ENCODE measurements at regions not wholly inside any gene's neighbourhood (a gene's known extent, or its start where the extent isn't known, plus 50 kb on each side); places are given as distances from the start of the nearest gene placed in this dataset.

DNA sequence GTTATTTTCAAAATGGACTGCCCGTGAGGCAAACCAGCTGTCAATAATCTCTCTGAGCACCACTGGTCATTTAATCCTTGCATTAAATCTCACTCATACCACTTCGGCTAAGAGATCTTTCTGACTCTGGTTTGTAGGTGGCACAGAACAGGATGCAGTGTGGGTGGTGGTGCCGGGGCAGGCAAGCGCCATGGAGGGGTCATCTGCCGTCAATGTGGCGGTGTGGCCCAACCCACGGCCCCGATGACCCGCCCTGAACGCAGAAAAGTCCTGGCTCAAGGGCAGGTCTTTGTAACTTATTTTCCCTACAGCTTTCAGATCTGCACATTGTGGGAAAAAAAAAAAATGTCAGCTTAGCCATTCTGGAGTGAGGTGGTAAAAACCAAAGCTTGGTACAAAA, 73.2 kb upstream of the MGMT start:
- H3K36me3 Mint-ChIP-seq (ENCODE audit: insufficient read depth), result no peaks in the 10 kb centered on the region
- H3K9me3 Mint-ChIP-seq, result no peaks in the 10 kb centered on the region
- no peaks in the 10 kb centered on the region for H3K4me1 Mint-ChIP-seq (ENCODE audit: low read depth)
- DNase-seq (no peak), ATAC-seq (no peak)
- H3K27me3 Mint-ChIP-seq (ENCODE audit: low read depth), result peaks cover 4% of the 10 kb centered on the region
- H3K4me3 Mint-ChIP-seq, result no peak overlapping the region

DNA sequence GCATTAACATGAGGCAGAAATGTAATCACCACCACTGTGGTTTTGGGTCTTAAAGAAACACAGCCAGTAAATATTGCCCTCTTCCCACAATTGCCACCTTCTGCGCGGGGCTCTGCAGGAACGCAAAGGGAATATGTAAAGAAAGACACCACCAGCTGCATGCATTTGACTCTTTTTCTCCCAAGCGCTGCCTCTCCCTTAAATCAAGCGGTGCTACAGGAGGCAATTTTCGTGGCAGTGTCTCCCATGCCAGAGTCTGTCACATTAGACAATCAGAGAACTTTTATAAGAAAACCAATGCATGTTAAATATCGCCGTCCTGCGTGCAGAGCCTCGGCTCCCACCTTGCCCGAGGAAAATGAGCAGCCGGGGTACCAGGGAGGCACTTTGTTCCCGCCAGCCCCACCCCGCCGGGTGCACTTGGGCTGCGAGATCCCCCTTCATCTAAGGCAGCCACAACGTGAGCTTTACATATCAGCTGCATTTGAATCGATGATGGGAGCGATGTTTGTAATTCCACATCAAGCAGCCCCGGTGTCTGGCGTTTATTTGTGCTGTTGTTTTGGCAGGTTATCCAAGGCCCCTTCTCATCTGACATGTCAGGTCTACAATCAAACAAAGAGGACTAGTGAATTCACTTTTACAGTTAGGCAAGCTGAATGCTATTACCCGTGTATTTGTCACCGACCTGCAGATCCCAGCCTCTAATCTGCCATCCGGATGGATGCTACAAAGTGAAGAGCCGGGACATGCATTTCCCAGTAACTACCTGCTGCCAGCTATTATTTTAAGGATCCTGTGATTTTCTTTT, 72.3 kb upstream of the MGMT start:
- H3K36me3 Mint-ChIP-seq (ENCODE audit: insufficient read depth), result no peaks in the 10 kb centered on the region
- DNase-seq (no peak), ATAC-seq (no peak)
- H3K4me1 Mint-ChIP-seq (ENCODE audit: low read depth), result no peaks in the 10 kb centered on the region
- no peak overlapping the region for H3K4me3 Mint-ChIP-seq
- H3K27me3 Mint-ChIP-seq (ENCODE audit: low read depth), result peaks cover 4% of the 10 kb centered on the region
- H3K9me3 Mint-ChIP-seq, result no peaks in the 10 kb centered on the region

DNA sequence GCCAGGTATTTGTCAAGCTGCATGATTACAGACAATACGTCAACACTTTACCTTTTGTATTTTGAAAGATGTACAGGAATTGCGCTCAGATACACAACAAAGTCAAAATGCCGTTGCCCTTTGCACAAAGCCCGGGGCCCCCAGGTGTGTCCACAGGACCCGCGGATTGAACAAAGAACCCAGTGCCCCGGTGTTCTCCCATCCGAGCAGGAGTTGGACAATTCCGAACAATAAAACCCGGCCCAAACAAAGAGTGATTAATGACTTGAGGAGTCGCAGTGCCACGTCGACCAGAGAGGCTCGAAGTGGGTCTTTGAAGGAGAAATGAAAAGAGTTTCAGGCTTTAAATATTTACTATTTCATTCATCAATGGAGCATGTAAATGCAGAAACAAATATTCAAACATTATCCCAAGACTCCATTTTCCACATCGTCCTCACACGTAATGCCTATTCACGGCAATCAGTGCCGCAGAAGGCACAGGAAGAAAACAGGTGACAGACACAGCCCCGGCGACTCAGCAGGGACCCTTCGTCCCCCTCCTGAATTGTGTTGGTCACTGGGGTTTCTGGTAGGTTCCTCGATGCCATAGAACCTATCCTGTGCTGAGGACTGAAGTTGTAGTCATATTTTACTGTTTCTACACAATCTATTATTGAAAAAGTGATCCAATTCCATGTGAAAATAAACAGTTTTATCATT, 70.9 kb upstream of the MGMT start:
- Mint-ChIP-seq H3K27me3 (ENCODE audit: low read depth) (no peaks in the 10 kb centered on the region), H3K4me3 (no peak overlapping the region), H3K36me3 (ENCODE audit: insufficient read depth) (no peaks in the 10 kb centered on the region), H3K4me1 (ENCODE audit: low read depth) (no peaks in the 10 kb centered on the region), H3K9me3 (no peaks in the 10 kb centered on the region)
- DNase-seq, result no peak
- ATAC-seq, result no peak

DNA sequence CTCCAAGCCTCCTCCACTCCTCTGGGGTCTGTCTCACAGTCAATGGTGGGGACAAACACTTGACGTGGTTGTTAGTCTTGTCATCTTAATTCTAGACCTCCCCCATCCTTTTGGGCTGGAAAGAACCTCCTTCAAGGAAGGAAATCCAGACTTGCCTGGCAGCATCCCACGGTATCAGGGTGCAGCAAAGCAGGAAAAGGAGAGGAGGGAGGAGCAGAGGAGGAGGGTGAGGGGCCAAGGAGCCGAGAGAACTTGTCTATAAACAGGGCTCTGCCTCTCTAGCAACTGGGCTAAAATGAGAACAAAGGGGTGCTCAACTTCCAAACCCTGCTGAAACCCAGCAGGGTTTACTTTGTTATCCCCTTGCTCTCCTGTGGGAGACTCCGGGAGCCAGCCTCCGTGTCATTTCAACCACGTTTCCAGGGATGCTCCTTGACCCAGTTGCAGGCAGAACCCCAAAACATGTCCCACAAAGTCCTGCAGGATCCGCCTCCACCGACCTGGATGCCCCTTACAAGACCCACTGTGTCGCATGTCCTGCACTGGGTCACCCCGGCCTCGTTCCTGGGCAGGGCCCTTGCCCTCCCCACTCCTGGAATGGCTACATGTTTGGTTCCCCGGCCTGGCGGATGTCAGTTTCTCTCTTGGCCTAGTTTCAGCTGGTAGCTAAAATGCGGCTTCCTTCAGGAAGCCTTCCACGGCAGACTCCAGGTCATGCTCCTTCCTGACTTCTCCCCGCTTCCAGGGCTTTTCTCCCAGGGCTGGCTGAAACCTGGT, 69.7 kb upstream of the MGMT start:
- H3K36me3 Mint-ChIP-seq (ENCODE audit: insufficient read depth), result no peaks in the 10 kb centered on the region
- H3K4me3 Mint-ChIP-seq, result no peak overlapping the region
- no peaks in the 10 kb centered on the region for H3K27me3 Mint-ChIP-seq (ENCODE audit: low read depth)
- DNase-seq (no peak), ATAC-seq (no peak)
- no peaks in the 10 kb centered on the region for H3K4me1 Mint-ChIP-seq (ENCODE audit: low read depth)
- no peaks in the 10 kb centered on the region for H3K9me3 Mint-ChIP-seq

DNA sequence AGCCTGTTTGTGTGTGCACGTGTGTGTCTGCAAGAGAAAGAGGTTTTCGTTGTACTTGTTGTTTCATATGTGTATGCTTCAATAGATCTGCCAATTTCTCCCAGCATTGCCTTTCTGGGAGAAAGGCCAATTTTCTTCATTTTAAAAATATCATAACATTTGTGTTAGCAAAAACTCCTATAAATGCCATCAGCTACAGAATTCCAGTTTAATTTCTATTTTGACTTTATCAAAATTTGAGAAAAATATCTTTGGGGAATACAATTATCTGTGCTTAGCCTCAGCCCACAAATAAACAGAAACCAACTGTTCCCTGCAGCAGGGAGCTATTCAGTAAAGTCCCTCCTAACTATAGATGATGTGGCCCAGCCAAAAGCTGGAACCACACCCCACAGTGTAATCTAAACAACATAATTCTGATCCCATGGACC, 68.3 kb upstream of the MGMT start:
- Mint-ChIP-seq H3K4me3 (no peak overlapping the region), H3K27me3 (ENCODE audit: low read depth) (no peaks in the 10 kb centered on the region), H3K36me3 (ENCODE audit: insufficient read depth) (no peaks in the 10 kb centered on the region), H3K9me3 (no peaks in the 10 kb centered on the region), H3K4me1 (ENCODE audit: low read depth) (no peaks in the 10 kb centered on the region)
- DNase-seq, result no peak
- no peak for ATAC-seq

DNA sequence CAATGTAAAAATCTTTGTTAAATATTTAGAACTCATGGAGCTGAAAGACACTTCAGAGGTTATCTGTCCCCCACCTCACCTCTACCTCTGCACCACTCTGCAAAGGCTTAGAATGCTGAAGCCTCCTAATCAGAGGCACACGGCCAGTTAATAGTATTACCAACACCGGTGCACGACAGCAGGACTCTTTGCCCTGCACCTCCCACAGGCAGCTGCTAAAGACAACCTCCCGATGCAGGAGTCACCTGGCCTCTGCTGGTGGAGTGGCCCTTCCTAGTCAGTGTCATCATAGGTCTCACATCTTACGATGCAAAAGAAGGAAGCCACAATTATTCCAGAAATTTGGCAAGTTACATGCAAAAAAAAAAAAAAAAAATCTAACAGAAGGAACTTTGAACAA, 66.6 kb upstream of the MGMT start:
- no peaks in the 10 kb centered on the region for H3K9me3 Mint-ChIP-seq
- H3K4me1 Mint-ChIP-seq (ENCODE audit: low read depth), result no peaks in the 10 kb centered on the region
- DNase-seq (no peak), ATAC-seq (no peak)
- H3K36me3 Mint-ChIP-seq (ENCODE audit: insufficient read depth), result no peaks in the 10 kb centered on the region
- no peak overlapping the region for H3K4me3 Mint-ChIP-seq
- peaks cover 2% of the 10 kb centered on the region for H3K27me3 Mint-ChIP-seq (ENCODE audit: low read depth)

DNA sequence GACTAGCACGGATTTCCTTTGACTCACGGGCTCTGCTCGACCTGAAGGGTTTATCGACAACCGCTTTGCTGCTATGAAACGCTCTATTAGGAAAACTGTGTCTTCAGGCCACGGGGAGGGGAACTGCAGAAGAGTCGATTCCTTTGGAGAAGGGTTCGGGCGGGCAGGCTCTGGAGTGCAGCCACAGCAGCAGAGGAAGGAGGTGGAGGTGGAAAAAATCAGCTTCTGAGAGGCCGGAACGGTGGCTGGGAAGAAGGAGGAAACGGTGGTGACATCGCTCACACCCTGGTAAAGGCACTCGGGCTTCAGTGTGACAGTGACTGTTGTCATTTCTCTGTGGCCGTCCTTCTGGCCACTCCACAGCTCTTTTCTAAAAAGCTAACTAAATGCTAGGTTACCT, 64.6 kb upstream of the MGMT start:
- H3K4me1 Mint-ChIP-seq (ENCODE audit: low read depth), result no peaks in the 10 kb centered on the region
- H3K4me3 Mint-ChIP-seq, result no peak overlapping the region
- no peaks in the 10 kb centered on the region for H3K9me3 Mint-ChIP-seq
- peaks cover 4% of the 10 kb centered on the region for H3K27me3 Mint-ChIP-seq (ENCODE audit: low read depth)
- no peaks in the 10 kb centered on the region for H3K36me3 Mint-ChIP-seq (ENCODE audit: insufficient read depth)
- DNase-seq (no peak), ATAC-seq (no peak)

DNA sequence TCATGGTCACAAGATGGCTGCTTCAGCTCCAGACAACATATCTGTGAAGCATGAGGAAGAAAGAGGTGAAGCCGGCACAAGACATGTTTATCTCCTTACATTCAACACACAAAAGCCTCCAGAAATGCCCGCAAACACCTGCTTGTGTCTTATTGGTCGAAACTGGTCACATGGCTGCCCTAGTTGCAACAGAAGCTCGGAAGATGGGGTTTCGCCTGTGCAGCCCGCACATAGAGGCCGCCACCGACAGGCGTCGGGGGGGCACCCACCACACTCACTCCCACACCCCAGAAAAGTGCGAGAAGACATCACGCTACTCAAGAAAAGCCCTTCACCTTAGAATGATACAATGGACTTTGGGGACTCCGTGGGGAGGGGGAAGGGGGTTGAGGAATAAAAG, 63.0 kb upstream of the MGMT start:
- Mint-ChIP-seq H3K4me3 (no peak overlapping the region), H3K9me3 (no peaks in the 10 kb centered on the region), H3K27me3 (ENCODE audit: low read depth) (peaks cover 4% of the 10 kb centered on the region), H3K4me1 (ENCODE audit: low read depth) (no peaks in the 10 kb centered on the region), H3K36me3 (ENCODE audit: insufficient read depth) (no peaks in the 10 kb centered on the region)
- no peak for DNase-seq
- no peak for ATAC-seq

DNA sequence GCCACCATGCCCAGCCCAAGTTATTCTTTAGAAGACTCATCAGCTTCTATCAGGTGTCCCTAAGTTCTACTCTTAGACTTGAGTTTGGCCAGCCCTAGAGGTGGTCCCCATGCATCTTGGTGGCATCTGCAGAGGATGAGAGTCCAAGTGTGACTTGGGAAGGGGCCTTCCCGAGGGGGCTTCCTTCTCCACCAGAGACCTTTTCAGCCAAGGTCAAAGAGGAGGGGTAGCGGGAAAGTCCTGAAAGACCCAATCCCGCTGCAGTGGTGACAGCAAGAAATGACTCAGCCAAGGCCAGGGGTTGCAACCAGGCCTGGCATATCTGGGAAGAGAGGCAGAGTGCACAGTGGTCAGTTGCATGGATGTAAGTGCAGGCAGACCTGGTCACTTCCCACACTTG, 61.7 kb upstream of the MGMT start:
- H3K36me3 Mint-ChIP-seq (ENCODE audit: insufficient read depth), result no peaks in the 10 kb centered on the region
- H3K4me3 Mint-ChIP-seq, result no peak overlapping the region
- DNase-seq (no peak), ATAC-seq (no peak)
- no peaks in the 10 kb centered on the region for H3K9me3 Mint-ChIP-seq
- H3K27me3 Mint-ChIP-seq (ENCODE audit: low read depth), result peaks cover 4% of the 10 kb centered on the region
- H3K4me1 Mint-ChIP-seq (ENCODE audit: low read depth), result no peaks in the 10 kb centered on the region

DNA sequence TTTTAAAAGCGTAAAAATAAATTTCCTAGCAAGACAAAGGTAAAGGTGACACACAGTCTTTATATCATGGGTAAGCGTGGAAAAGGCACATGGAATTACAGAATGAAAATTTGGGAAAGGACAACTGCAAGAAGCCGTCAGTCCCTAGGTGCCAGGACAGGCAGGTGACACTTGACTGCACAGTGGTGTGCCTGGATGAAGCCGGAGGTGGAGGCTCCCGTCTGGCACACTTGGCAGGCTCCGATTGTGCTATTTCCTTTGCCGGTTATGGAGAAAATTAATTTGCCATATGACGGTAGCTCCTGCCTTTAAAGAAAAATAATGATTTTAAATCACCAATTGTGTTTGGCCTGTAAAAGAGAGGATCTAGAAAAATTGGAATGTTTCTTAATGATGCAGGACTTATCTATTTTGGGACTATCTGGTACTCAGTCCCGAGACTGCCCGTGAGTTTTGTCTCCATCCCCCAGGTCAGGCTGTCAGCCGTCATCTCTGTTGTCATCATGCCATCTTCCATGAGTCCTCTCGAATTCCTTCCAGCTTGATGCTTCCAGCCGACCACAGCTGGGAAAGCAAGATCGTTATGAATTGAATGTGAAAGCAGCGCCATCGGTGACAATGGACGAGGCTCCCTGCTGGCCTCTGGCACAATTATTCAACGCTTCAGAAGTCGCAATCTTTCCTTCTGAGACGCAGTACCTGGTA, 56.2 kb upstream of the MGMT start:
- H3K9me3 Mint-ChIP-seq, result no peaks in the 10 kb centered on the region
- DNase-seq (no peak), ATAC-seq (no peak)
- no peaks in the 10 kb centered on the region for H3K4me1 Mint-ChIP-seq (ENCODE audit: low read depth)
- no peak overlapping the region for H3K4me3 Mint-ChIP-seq
- no peaks in the 10 kb centered on the region for H3K36me3 Mint-ChIP-seq (ENCODE audit: insufficient read depth)
- H3K27me3 Mint-ChIP-seq (ENCODE audit: low read depth), result no peaks in the 10 kb centered on the region

DNA sequence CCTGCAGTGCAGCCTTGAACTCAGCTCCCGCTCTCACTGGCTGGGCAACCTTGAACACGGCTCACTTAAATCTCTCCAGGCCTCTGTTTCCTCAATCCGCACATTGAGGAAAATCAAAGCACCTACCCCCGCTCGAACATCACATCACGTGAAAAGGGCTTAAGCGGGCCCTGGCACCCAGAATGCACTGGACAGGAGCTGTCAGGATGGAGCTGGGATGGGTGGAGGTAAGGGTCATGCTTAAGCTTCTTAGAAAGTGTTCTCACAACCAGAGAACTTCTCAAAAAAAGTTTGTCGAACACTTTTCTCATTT, 55.7 kb upstream of the MGMT start:
- Mint-ChIP-seq H3K4me1 (ENCODE audit: low read depth) (no peaks in the 10 kb centered on the region), H3K9me3 (no peaks in the 10 kb centered on the region), H3K4me3 (no peak overlapping the region), H3K36me3 (ENCODE audit: insufficient read depth) (no peaks in the 10 kb centered on the region), H3K27me3 (ENCODE audit: low read depth) (no peaks in the 10 kb centered on the region)
- DNase-seq (no peak), ATAC-seq (no peak)

DNA sequence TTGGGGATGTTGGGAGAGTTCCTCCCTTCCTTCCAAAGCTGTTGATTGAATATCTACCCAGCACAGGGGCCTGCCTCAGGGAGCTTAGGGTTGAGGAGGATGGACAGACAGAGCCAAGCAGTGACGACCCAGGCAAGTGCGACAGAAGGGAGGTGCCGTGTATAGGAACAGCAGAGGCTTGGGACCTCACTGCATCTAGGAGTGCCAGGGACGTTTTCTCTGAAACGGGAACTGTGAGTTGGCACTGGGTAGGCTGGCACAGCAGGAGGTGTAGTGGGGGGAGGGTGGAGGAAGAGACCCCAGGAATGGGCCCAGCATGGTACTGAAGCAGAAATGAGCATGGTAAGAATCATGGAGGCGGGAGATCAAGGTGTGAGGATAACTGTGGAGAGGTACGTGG, 55.3 kb upstream of the MGMT start:
- no peak for ATAC-seq
- H3K27me3 Mint-ChIP-seq (ENCODE audit: low read depth), result no peaks in the 10 kb centered on the region

DNA sequence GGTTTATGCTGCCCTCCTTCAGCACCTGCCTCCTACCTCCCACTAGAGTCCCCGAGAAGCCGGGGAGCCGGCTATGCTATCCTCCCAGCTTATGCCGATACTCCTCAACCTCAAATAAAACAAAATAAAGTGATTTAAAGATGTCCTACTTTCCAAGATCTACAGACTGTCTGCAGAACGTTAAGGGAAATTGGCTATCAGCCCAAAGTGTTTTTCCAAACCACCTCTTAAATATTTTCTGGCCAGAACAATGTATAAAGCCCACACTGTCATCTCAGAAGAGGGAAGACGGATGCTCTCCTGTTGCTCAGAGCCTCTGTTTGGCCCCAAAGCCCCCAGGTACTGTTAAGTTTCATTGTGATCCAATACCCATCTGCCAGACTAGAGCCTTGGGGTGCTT, 54.0 kb upstream of the MGMT start:
- Mint-ChIP-seq H3K36me3 (ENCODE audit: insufficient read depth) (no peaks in the 10 kb centered on the region), H3K4me3 (no peak overlapping the region), H3K4me1 (ENCODE audit: low read depth) (no peaks in the 10 kb centered on the region), H3K27me3 (ENCODE audit: low read depth) (no peaks in the 10 kb centered on the region), H3K9me3 (no peaks in the 10 kb centered on the region)
- ATAC-seq, result no peak
- no peak for DNase-seq

More for the DNA sequence above, 55.3 kb upstream of the MGMT start:
- no peaks in the 10 kb centered on the region for H3K36me3 Mint-ChIP-seq (ENCODE audit: insufficient read depth)
- H3K4me1 Mint-ChIP-seq (ENCODE audit: low read depth), result no peaks in the 10 kb centered on the region
- no peak overlapping the region for H3K4me3 Mint-ChIP-seq
- DNase-seq, result no peak
- H3K9me3 Mint-ChIP-seq, result no peaks in the 10 kb centered on the region
